ENCODE measurements at regions not wholly inside any gene's neighbourhood (a gene's known extent, or its start where the extent isn't known, plus 50 kb on each side); places are given as distances from the start of the nearest gene placed in this dataset.

DNA sequence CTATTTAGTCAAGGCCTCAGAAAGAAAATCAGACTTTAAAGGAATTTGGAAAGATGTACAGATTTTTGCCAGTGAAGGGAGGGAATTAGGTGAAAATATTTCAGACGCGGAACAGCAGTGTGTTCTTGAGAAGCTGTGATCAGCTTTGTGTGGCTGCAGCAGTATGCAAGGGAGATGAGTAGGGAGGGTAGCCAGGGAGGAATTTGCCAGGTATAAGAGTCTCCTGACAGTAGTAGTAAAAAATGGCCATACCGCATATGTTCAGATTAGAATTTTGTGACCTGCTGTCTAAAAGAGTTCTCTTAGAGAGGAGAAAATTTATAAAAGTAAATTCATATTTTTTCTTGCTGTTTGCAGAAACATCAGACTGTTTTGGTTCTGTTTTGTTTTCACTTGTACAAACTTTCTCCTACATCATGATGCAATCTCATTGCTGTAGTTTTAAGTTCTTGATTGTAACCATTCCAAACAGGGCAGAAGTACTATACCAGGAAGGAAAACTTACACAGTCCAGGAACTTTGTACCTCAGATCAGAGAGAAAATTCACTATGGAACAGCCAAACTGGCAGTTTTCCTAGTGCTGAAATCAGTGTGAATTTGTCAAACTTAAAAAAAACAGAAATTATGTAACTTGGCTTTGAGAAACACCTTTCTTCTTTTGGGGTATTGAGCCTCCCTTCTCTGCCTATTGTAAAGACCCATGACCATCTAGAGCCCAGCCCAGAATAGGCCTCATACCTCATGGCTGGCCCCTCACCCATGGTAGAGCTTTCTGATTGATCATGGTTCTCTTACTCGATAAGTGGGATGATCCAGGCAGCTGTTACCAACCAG is 78.4 kb upstream of the NR3C1 start:
- Histone ChIP-seq H3K9me3 (ENCODE audit: control insufficient read depth, low read length) (no peaks in the 10 kb centered on the region), H3K27me3 (ENCODE audit: control insufficient read depth, insufficient read depth) (no peaks in the 10 kb centered on the region), H3K27ac (ENCODE audit: low read length) (no peak overlapping the region), H3K4me3 (ENCODE audit: low read length) (no peak overlapping the region), H3K4me1 (ENCODE audit: control insufficient read depth, insufficient read depth, low read length) (peaks cover 1% of the 10 kb centered on the region)
- DNase-seq (no peak), ATAC-seq (no peak)
- intact Hi-C loops (cut with DNase I) = no loop called here
- WGBS = 85% methylated on average over 4 of the region's 4 CpGs

DNA sequence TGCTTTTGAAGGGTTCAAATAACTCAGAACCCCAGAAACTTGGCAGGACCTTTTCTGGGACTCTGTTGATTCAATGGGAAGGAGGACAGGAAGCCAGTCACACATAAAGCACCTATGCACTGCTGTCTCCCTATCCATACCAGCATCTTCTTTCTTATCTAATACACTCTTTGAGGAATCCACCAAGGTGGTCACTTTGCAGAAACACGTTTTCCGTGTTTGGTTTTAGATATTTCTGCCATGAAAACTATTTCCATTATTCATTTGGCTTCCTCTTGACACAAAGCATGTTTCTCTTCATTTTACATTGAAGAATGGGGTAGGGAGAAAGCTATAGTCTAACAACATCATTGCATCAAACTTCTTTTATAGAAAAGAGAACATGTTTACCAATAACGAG is 76.5 kb upstream of the NR3C1 start:
- 93% methylated on average over 3 of the region's 3 CpGs for WGBS
- ATAC-seq (no peak), DNase-seq (no peak)
- intact Hi-C loops (cut with DNase I) = no loop called here
- H3K4me1 ChIP-seq (ENCODE audit: control insufficient read depth, insufficient read depth, low read length) = peaks cover 1% of the 10 kb centered on the region
- no peaks in the 10 kb centered on the region for H3K27me3 ChIP-seq (ENCODE audit: control insufficient read depth, insufficient read depth)
- H3K27ac ChIP-seq (ENCODE audit: low read length) = no peak overlapping the region
- no peaks in the 10 kb centered on the region for H3K9me3 ChIP-seq (ENCODE audit: control insufficient read depth, low read length)
- H3K4me3 ChIP-seq (ENCODE audit: low read length) = no peak overlapping the region

DNA sequence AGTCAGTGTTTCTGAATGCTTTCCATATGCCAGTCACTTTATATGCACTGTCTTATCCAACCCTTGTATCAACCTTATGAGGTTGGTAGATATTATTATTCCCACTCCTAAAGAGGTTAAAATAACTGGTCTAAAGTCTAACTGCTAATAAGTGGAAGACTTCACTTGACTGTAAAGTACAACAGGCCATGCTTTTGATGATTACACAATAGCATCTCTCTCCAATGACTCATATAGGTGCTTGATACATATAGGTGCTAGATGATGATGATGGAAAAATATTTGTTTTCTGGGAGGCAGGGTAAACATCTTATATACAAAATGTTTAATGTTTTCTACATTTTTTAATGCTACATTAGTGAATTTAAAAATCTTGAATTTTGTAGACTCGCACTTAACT is 75.9 kb upstream of the NR3C1 start:
- Histone ChIP-seq H3K9me3 (ENCODE audit: control insufficient read depth, low read length) (no peaks in the 10 kb centered on the region), H3K4me1 (ENCODE audit: control insufficient read depth, insufficient read depth, low read length) (peaks cover 1% of the 10 kb centered on the region), H3K27me3 (ENCODE audit: control insufficient read depth, insufficient read depth) (no peaks in the 10 kb centered on the region), H3K27ac (ENCODE audit: low read length) (no peak overlapping the region), H3K4me3 (ENCODE audit: low read length) (no peak overlapping the region)
- intact Hi-C loops (cut with DNase I) = no loop called here
- ATAC-seq = no peak
- WGBS = 99% methylated on average over 1 of the region's 1 CpG
- DNase-seq = no peak

DNA sequence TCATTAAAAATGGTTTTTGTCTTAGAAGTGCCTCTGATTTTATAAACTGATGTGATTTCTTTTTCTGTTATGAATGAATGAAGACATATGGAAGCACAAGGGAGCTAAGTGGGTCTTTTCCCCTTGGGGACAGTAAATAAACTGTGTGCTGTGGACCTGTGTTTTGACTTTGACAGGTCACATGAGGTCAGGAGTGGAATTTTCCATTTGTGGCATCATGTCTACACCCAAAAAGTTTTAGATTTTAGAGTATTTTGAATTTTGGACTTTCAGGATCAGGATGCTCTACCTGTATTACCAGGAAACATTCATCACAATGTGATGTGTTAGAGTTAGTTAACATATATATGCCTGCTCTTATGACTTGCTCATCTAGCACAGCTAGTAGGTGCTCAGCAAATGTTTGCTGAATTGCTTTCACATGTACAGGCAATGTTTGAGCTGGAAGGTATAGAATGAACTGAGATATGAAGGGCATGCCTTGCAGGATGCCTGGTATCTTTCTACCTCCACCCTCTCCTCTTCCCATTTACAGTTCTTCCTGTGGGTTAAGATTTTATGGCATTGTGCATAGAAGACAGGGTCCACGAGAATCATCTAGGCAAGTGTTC is 73.2 kb upstream of the NR3C1 start:
- 94% methylated on average over 1 of the region's 1 CpG for WGBS
- no peak overlapping the region for H3K27ac ChIP-seq (ENCODE audit: low read length)
- no peak for ATAC-seq

DNA sequence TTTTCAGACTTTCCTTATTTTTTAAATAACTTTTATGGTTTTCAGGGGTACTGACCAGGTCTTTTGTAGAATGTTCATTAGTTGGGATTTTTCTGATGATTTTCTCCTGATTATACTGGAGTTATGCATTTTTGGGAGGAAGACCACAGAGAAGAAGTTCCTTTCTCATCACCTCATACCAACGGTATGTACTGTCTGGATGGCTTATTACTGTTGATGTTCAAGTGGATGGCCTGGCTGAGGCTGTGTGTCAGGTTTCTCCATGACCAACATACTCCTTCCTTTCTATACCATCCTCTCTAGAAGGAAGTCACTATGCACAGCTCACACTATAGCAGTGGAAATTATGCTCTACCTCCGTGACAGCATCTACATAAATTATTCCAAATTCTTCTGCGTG is 71.1 kb upstream of the NR3C1 start:
- ATAC-seq (no peak), DNase-seq (no peak)
- Histone ChIP-seq H3K27ac (ENCODE audit: low read length) (no peak overlapping the region), H3K27me3 (ENCODE audit: control insufficient read depth, insufficient read depth) (no peaks in the 10 kb centered on the region), H3K4me1 (ENCODE audit: control insufficient read depth, insufficient read depth, low read length) (no peaks in the 10 kb centered on the region), H3K9me3 (ENCODE audit: control insufficient read depth, low read length) (no peaks in the 10 kb centered on the region), H3K4me3 (ENCODE audit: low read length) (no peak overlapping the region)
- intact Hi-C loops (cut with DNase I) = no loop called here
- 77% methylated on average over 3 of the region's 3 CpGs for WGBS

More for the DNA sequence above, 73.2 kb upstream of the NR3C1 start:
- Histone ChIP-seq H3K4me3 (ENCODE audit: low read length) (no peak overlapping the region), H3K4me1 (ENCODE audit: control insufficient read depth, insufficient read depth, low read length) (no peaks in the 10 kb centered on the region), H3K27me3 (ENCODE audit: control insufficient read depth, insufficient read depth) (no peaks in the 10 kb centered on the region), H3K9me3 (ENCODE audit: control insufficient read depth, low read length) (no peaks in the 10 kb centered on the region)
- intact Hi-C loops (cut with DNase I) = no loop called here
- DNase-seq = no peak

DNA sequence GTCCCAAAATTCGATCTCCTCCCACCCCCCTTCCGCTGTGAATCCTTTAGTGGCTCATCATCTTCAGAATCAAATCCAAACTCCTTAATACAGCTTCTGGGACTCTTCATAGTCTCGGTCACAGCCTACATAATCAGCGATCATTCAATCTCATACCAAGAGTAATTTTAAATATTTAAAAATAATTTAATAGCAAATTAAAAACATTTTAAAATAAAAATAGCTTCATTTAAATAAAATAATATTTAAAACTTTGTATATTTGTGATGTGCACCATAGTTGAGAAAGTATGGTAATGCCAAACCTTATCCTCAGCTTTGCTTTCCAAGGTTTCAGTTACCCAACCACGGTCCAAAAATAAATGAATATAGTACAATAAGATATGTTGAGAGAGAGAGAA is 70.0 kb upstream of the NR3C1 start:
- intact Hi-C loops (cut with DNase I) = no loop called here
- H3K4me1 ChIP-seq (ENCODE audit: control insufficient read depth, insufficient read depth, low read length) = no peaks in the 10 kb centered on the region
- 93% methylated on average over 5 of the region's 5 CpGs for WGBS
- no peak for DNase-seq
- no peaks in the 10 kb centered on the region for H3K27me3 ChIP-seq (ENCODE audit: control insufficient read depth, insufficient read depth)
- H3K9me3 ChIP-seq (ENCODE audit: control insufficient read depth, low read length) = no peaks in the 10 kb centered on the region
- no peak overlapping the region for H3K27ac ChIP-seq (ENCODE audit: low read length)
- no peak for ATAC-seq
- H3K4me3 ChIP-seq (ENCODE audit: low read length) = no peak overlapping the region

DNA sequence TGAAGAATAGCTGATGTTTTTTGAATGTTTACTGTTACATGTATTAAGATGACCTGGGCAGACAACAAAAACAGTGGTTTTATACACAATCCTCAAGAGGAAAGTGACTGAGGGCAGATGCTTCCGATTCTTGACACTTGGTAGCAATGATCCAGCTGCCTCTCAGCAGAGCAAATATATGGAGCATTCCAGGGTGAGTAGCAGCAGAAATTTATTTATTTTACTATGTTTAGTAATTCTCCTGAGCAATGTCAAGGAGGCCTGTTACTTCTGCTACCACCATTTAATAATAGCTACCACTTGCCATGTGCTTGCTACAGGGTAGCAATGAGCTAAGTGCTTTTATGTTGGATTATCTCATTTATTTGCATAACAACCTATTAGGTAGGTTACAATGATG is 69.1 kb upstream of the NR3C1 start:
- no peak overlapping the region for H3K27ac ChIP-seq (ENCODE audit: low read length)
- H3K9me3 ChIP-seq (ENCODE audit: control insufficient read depth, low read length) = no peaks in the 10 kb centered on the region
- no peaks in the 10 kb centered on the region for H3K27me3 ChIP-seq (ENCODE audit: control insufficient read depth, insufficient read depth)
- intact Hi-C loops (cut with DNase I) = no loop called here
- 85% methylated on average over 1 of the region's 1 CpG for WGBS
- DNase-seq (no peak), ATAC-seq (no peak)
- H3K4me3 ChIP-seq (ENCODE audit: low read length) = no peak overlapping the region
- no peaks in the 10 kb centered on the region for H3K4me1 ChIP-seq (ENCODE audit: control insufficient read depth, insufficient read depth, low read length)

DNA sequence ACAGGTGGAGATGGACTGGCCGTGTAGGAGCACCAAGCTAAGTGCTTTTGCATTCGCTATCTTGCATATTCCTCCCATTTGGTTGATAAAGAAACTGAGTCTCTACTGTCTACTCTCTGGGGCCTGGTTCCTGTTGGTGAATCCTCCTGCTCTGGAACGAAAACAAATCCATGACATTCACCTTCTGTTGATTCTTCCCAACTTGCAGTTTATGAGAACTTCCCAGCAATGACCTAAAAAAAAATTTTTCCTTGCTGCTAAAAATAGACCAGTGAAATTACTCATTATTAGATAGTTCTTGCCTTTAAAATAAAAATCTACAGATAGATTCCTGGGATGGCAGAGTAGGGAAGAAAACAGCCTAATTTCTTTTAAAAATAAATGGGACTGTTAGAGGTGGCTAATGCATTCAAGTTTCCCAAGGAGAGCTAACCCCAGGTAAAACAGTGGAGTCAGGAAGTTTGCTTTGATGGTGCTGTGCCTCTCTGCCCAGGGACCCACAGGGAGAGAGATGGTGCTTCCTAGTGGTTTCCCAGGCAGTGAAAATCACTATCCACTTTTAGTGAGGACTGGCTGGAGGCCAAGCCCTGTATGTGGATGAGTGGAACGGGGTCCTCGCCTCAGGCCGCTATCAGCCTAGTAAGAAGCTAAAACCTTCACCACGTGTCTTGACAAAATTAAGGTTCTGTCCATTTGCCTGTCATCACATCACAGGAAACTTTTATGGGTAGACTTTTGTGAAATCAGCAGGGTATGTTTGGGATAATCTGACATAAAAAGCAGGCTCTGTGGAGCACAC is 68.4 kb upstream of the NR3C1 start:
- intact Hi-C loops (cut with DNase I) = no loop called here
- no peak for ATAC-seq
- 72% methylated on average over 7 of the region's 7 CpGs for WGBS

DNA sequence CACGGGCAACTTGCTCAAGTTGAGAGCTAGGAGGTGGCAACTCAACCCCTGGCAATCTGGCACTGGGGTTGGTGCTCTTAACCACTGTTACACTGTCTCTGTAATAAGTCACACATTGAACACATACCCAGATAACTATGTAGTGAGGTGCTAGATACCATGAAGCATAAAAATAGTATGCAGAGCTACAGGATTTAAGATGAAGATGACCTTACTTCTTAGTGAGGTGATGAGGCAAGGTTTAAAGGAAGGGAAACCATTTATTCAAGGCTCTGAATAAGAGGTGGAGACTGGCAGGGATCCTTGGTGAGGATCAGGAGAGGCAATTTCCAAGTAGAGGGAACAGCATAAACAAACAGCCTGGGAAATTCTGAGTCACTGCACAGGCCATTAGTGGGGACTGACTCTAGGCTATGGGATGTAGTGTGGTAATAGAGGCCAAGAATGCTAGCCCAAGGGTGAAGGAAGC is 67.6 kb upstream of the NR3C1 start:
- H3K9me3 ChIP-seq (ENCODE audit: control insufficient read depth, low read length) = no peaks in the 10 kb centered on the region
- peak overlapping the region; percentile 1 for H3K27ac ChIP-seq (ENCODE audit: low read length)
- no peaks in the 10 kb centered on the region for H3K27me3 ChIP-seq (ENCODE audit: control insufficient read depth, insufficient read depth)
- DNase-seq (no peak), ATAC-seq (peak; percentile 59 to 74)
- intact Hi-C loops (cut with DNase I) = no loop called here
- 74% methylated on average over 1 of the region's 1 CpG for WGBS
- H3K4me3 ChIP-seq (ENCODE audit: low read length) = no peak overlapping the region
- no peaks in the 10 kb centered on the region for H3K4me1 ChIP-seq (ENCODE audit: control insufficient read depth, insufficient read depth, low read length)

More for the DNA sequence above, 68.4 kb upstream of the NR3C1 start:
- no peaks in the 10 kb centered on the region for H3K9me3 ChIP-seq (ENCODE audit: control insufficient read depth, low read length)
- H3K27ac ChIP-seq (ENCODE audit: low read length) = peak overlapping the region; percentile 1
- H3K27me3 ChIP-seq (ENCODE audit: control insufficient read depth, insufficient read depth) = no peaks in the 10 kb centered on the region
- no peaks in the 10 kb centered on the region for H3K4me1 ChIP-seq (ENCODE audit: control insufficient read depth, insufficient read depth, low read length)
- H3K4me3 ChIP-seq (ENCODE audit: low read length) = no peak overlapping the region
- peak in 1 of 3 donors; percentile 34 for DNase-seq

DNA sequence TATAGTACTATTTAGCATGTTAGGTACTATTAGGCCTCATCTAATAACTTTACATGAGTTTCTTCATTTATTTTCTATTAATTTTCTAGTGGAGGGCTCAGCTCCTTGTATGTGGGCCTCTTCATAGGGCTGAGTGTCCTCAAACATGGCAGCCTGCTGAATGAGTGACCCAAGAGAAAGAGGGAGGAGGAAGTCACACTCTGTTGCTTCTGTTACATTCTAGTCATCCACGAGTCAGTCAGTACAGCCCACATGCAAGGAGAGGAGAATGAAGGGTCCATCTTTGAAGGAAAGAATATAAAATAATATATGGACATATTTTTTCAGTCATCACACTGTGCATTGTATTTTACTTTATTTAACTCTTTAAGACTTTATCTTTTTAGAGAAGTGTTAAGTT is 66.6 kb upstream of the NR3C1 start:
- no peak for DNase-seq
- WGBS = 89% methylated on average over 1 of the region's 1 CpG
- Histone ChIP-seq H3K9me3 (ENCODE audit: control insufficient read depth, low read length) (no peaks in the 10 kb centered on the region), H3K4me3 (ENCODE audit: low read length) (no peak overlapping the region), H3K27ac (ENCODE audit: low read length) (no peak overlapping the region), H3K4me1 (ENCODE audit: control insufficient read depth, insufficient read depth, low read length) (no peaks in the 10 kb centered on the region), H3K27me3 (ENCODE audit: control insufficient read depth, insufficient read depth) (no peaks in the 10 kb centered on the region)
- no peak for ATAC-seq
- intact Hi-C loops (cut with DNase I) = no loop called here

DNA sequence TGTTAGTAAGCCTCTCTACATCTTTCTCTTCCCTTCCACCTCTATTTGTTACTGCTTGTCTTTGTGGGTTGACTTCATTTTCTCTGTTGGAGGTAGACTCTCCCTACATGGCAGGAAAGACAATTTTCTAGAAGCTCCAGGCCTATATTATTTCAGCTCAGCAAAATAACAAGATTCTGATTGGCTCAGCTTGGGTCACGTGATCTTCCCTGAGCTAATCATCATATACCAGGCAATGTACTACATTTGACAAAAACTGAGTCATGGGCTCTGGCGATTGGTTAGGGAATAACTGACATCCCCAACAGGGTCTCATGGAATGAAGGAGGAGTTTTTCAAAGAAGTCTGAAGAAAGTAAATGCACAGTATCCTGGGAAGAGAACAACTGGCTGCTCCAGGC is 65.6 kb upstream of the NR3C1 start:
- no peaks in the 10 kb centered on the region for H3K27me3 ChIP-seq (ENCODE audit: control insufficient read depth, insufficient read depth)
- WGBS = 94% methylated on average over 2 of the region's 2 CpGs
- no peaks in the 10 kb centered on the region for H3K4me1 ChIP-seq (ENCODE audit: control insufficient read depth, insufficient read depth, low read length)
- H3K27ac ChIP-seq (ENCODE audit: low read length) = no peak overlapping the region
- DNase-seq (no peak), ATAC-seq (no peak)
- H3K9me3 ChIP-seq (ENCODE audit: control insufficient read depth, low read length) = no peaks in the 10 kb centered on the region
- H3K4me3 ChIP-seq (ENCODE audit: low read length) = no peak overlapping the region
- intact Hi-C loops (cut with DNase I) = no loop called here

All from right cardiac atrium (tissue), 5 donors.